SW 1271 (cell line): ENCODE measurements at regions not wholly inside any gene's neighbourhood (a gene's known extent, or its start where the extent isn't known, plus 50 kb on each side); places are given as distances from the start of the nearest gene placed in this dataset.

Source experiments
- DNase-seq, 2 experiments: peaks; one replicate each; lab custom pipeline; 2025; lab: John Stamatoyannopoulos, UW

- DNase-seq = no peak
These were observed 416.4 kb downstream of the EPM2A start for GRCh38 chr6:145318952-145319351.

GRCh38 chr6:145319605-145320004 is 415.7 kb downstream of the EPM2A start:
- DNase-seq = no peak

- DNase-seq = no peak
These were observed 411.7 kb downstream of the EPM2A start for GRCh38 chr6:145323646-145324045.

- no peak for DNase-seq
These were observed 407.7 kb downstream of the EPM2A start for GRCh38 chr6:145327586-145327985.

GRCh38 chr6:145329257-145329656 is 406.1 kb downstream of the EPM2A start:
- no peak for DNase-seq

GRCh38 chr6:145331066-145331465 is 404.3 kb downstream of the EPM2A start:
- no peak for DNase-seq

GRCh38 chr6:145332011-145332410 is 403.3 kb downstream of the EPM2A start:
- DNase-seq = no peak

- DNase-seq = no peak
These were observed 399.2 kb downstream of the EPM2A start for GRCh38 chr6:145336119-145336518.

GRCh38 chr6:145339089-145339488 is 396.2 kb downstream of the EPM2A start:
- DNase-seq = no peak

GRCh38 chr6:145340256-145340655 is 395.1 kb downstream of the EPM2A start:
- DNase-seq = no peak

- DNase-seq = no peak
These were observed 390.2 kb downstream of the EPM2A start for GRCh38 chr6:145345094-145345493.

- no peak for DNase-seq
These were observed 388.1 kb downstream of the EPM2A start for GRCh38 chr6:145347216-145347615.

- no peak for DNase-seq
These were observed 385.3 kb downstream of the EPM2A start for GRCh38 chr6:145349950-145350510.

- no peak for DNase-seq
These were observed 384.4 kb downstream of the EPM2A start for GRCh38 chr6:145350928-145351327.

- DNase-seq = no peak
These were observed 382.8 kb downstream of the EPM2A start for GRCh38 chr6:145352382-145353080.

GRCh38 chr6:145360865-145361264 is 374.5 kb downstream of the EPM2A start:
- no peak for DNase-seq

- DNase-seq = no peak
These were observed 368.2 kb downstream of the EPM2A start for GRCh38 chr6:145367149-145367548.

GRCh38 chr6:145368075-145368474 is 367.2 kb downstream of the EPM2A start:
- no peak for DNase-seq

- DNase-seq = no peak
These were observed 364.8 kb downstream of the EPM2A start for GRCh38 chr6:145370559-145370958.

GRCh38 chr6:145372671-145373151 is 362.6 kb downstream of the EPM2A start:
- DNase-seq = peak in 1 of 2 experiments; percentile 5

- DNase-seq = no peak
These were observed 361.5 kb downstream of the EPM2A start for GRCh38 chr6:145373826-145374225.

GRCh38 chr6:145374570-145374969 is 360.8 kb downstream of the EPM2A start:
- no peak for DNase-seq

GRCh38 chr6:145375502-145375901 is 359.8 kb downstream of the EPM2A start:
- no peak for DNase-seq

- no peak for DNase-seq
These were observed 355.1 kb downstream of the EPM2A start for GRCh38 chr6:145380186-145380585.
